Naive thymus-derived CD4-positive, alpha-beta T cell (primary cell): ENCODE measurements at regions not wholly inside any gene's neighbourhood (a gene's known extent, or its start where the extent isn't known, plus 50 kb on each side); places are given as distances from the start of the nearest gene placed in this dataset.

Experiments used
- ATAC-seq: fragments of 150-1000 bp; cut with Tn5 transposase; 2 replicates; pipeline ENCODE4 v1.10.0; 2021; ENCODE audit warnings: mild to moderate bottlenecking, moderate library complexity
- CTCF ChIA-PET: fragments of 350-600 bp; sonication (Branson Sonifier 250); formaldehyde crosslinking; loops from one replicate; lab custom pipeline; 2021; ENCODE audit warnings: antibody characterized with exemption; lab: Charles Lee
- POLR2A ChIA-PET: fragments of 350-600 bp; sonication (Branson Sonifier 250); formaldehyde crosslinking; loops from one replicate; lab custom pipeline; 2021; ENCODE audit warnings: antibody characterized with exemption, inconsistent platforms; lab: Charles Lee
- DNase-seq, 9 donors: peaks; one replicate each; pipeline versions ENCODE4 v3.0.0 to v3.0.0-alpha.2; 2020 to 2022; ENCODE audit warnings: mixed read lengths in 1 of 9
- H3K27ac ChIP-seq: one replicate; pipeline ENCODE4 v1.7.0; 2013; ENCODE audit warnings: mild to moderate bottlenecking, low read depth, low read length, moderate library complexity
- H3K27me3 ChIP-seq, 2 donors: one replicate each; pipeline ENCODE4 v1.7.0; 2013; ENCODE audit warnings: low read length in 2 of 2, mild to moderate bottlenecking in 2 of 2, moderate library complexity in 2 of 2; ENCODE audit not compliant: control insufficient read depth in 2 of 2, insufficient read depth in 2 of 2
- H3K36me3 ChIP-seq, 3 experiments: 1 replicate in 2 of 3; 2 replicates in 1 of 3; pipeline ENCODE4 v1.7.0; 2013; ENCODE audit warnings: low read length in 3 of 3, mild to moderate bottlenecking in 3 of 3, moderate library complexity in 1 of 3; ENCODE audit not compliant: insufficient read depth in 3 of 3, control insufficient read depth in 2 of 3
- H3K4me1 ChIP-seq, 2 donors: one replicate each; pipeline ENCODE4 v1.7.0; 2013; ENCODE audit warnings: low read length in 2 of 2, mild to moderate bottlenecking in 2 of 2, moderate library complexity in 1 of 2; ENCODE audit not compliant: control insufficient read depth in 2 of 2, insufficient read depth in 2 of 2
- H3K4me3 ChIP-seq: 2 replicates; pipeline ENCODE4 v1.7.0; 2013; ENCODE audit warnings: mild to moderate bottlenecking, low read length
- H3K9me3 ChIP-seq, 3 experiments: 1 replicate in 2 of 3; 2 replicates in 1 of 3; pipeline ENCODE4 v1.7.0; 2013; ENCODE audit warnings: low read length in 3 of 3; ENCODE audit not compliant: control insufficient read depth in 2 of 3
- H3K27ac Mint-ChIP-seq, 9 donors: one replicate each; pipeline ENCODE4 v1.8.0; 2020 to 2022; ENCODE audit warnings: mixed read lengths in 9 of 9, mild to moderate bottlenecking in 8 of 9, moderate library complexity in 5 of 9, inconsistent platforms in 2 of 9
- H3K27me3 Mint-ChIP-seq, 5 donors: one replicate each; pipeline ENCODE4 v1.8.0; 2021 to 2022; ENCODE audit warnings: mixed read lengths in 5 of 5, mild to moderate bottlenecking in 1 of 5
- H3K36me3 Mint-ChIP-seq, 5 donors: one replicate each; pipeline ENCODE4 v1.8.0; 2020 to 2022; ENCODE audit warnings: mixed read lengths in 5 of 5, mild to moderate bottlenecking in 3 of 5, inconsistent platforms in 1 of 5
- H3K4me1 Mint-ChIP-seq, 7 donors: one replicate each; pipeline ENCODE4 v1.8.0; 2020 to 2022; ENCODE audit warnings: mixed read lengths in 7 of 7, mild to moderate bottlenecking in 3 of 7, inconsistent platforms in 1 of 7
- H3K4me3 Mint-ChIP-seq, 10 donors: one replicate each; pipeline ENCODE4 v1.8.0; 2020 to 2022; ENCODE audit warnings: mild to moderate bottlenecking in 10 of 10, mixed read lengths in 10 of 10, moderate library complexity in 6 of 10, inconsistent platforms in 2 of 10
- H3K9me3 Mint-ChIP-seq, 11 donors: one replicate each; pipeline ENCODE4 v1.8.0; 2020 to 2022; ENCODE audit warnings: mixed read lengths in 11 of 11, mild to moderate bottlenecking in 4 of 11, inconsistent platforms in 1 of 11, moderate library complexity in 1 of 11
- intact Hi-C, 2 donors: fragments of 100-400 bp; cut with micrococcal nuclease; formaldehyde crosslinking; loops; one replicate each; pipeline ENCODE4 v1.15.1; 2023

GRCh38 chrX:36508042-36508441, 500.1 kb upstream of the FAM47C start:
- Mint-ChIP-seq H3K27me3 (no peaks in the 10 kb centered on the region), H3K4me3 (no peak overlapping the region), H3K9me3 (peaks cover 0 to 24% (median 4%) of the 10 kb centered on the region in 11 donors), H3K27ac (no peak overlapping the region), H3K36me3 (no peaks in the 10 kb centered on the region), H3K4me1 (no peaks in the 10 kb centered on the region)
- Histone ChIP-seq H3K27ac (no peak overlapping the region), H3K4me3 (no peak overlapping the region), H3K36me3 (no peaks in the 10 kb centered on the region), H3K27me3 (no peaks in the 10 kb centered on the region), H3K4me1 (no peaks in the 10 kb centered on the region), H3K9me3 (no peaks in the 10 kb centered on the region)
- ATAC-seq, result no peak
- ChIA-PET CTCF (no interaction called here), POLR2A (no interaction called here)
- intact Hi-C loops, result no loop called here
- no peak for DNase-seq

DNA sequence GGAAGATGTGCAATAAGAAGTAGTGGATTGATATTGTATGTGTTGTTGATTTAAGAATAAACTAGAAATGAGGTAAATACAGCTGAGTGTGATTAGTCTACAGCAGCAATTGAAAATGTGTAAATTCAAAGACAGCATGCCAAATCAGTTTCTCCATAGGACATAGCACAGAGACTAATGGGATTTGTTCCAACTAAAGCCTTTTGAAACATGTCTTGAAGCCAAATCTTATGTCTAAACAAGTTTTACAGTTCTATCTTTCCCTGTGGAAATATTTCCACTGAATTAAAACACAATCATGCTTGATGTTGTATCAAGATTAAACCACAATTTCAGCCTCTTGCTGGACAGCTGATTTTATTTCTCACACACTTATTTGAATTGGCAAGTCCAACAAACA, 497.4 kb upstream of the FAM47C start:
- Mint-ChIP-seq H3K27me3 (no peaks in the 10 kb centered on the region), H3K4me1 (no peaks in the 10 kb centered on the region), H3K4me3 (no peak overlapping the region), H3K36me3 (no peaks in the 10 kb centered on the region), H3K27ac (no peak overlapping the region), H3K9me3 (peaks cover 0 to 47% (median 10%) of the 10 kb centered on the region in 11 donors)
- no peaks in the 10 kb centered on the region for H3K9me3 ChIP-seq
- DNase-seq, result no peak
- no peaks in the 10 kb centered on the region for H3K27me3 ChIP-seq
- no peak for ATAC-seq
- intact Hi-C loops, result no loop called here
- H3K4me3 ChIP-seq, result no peak overlapping the region
- no peaks in the 10 kb centered on the region for H3K4me1 ChIP-seq
- H3K27ac ChIP-seq, result no peak overlapping the region
- POLR2A ChIA-PET, result no interaction called here
- no peaks in the 10 kb centered on the region for H3K36me3 ChIP-seq
- CTCF ChIA-PET, result no interaction called here

DNA sequence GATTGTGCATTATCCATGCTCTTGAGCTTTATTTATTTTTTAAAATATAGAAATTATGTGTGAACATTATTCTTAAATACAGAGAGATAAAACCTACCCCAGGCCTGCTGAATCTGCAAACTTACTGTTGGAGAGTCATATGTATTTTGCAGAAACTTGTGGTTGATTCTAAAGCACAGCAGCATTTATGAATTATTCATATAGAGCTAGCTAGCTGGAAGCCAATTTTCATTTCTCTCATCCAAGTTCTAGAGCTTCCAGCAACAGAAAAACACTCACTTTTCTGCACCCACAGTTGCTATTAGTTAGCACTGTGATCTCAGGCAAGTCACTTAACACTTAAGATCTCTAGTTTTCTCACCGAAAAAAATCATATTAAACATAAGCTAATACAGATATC, 479.5 kb upstream of the FAM47C start:
- no peaks in the 10 kb centered on the region for H3K27me3 ChIP-seq
- H3K4me3 ChIP-seq, result no peak overlapping the region
- H3K4me1 Mint-ChIP-seq, result no peaks in the 10 kb centered on the region
- peaks cover 0 to 5% (median 0%) of the 10 kb centered on the region in 11 donors for H3K9me3 Mint-ChIP-seq
- H3K27ac Mint-ChIP-seq, result no peak overlapping the region
- ATAC-seq (no peak), DNase-seq (no peak)
- no peak overlapping the region for H3K27ac ChIP-seq
- H3K4me3 Mint-ChIP-seq, result no peak overlapping the region
- H3K9me3 ChIP-seq, result no peaks in the 10 kb centered on the region
- H3K36me3 Mint-ChIP-seq, result no peaks in the 10 kb centered on the region
- no peaks in the 10 kb centered on the region for H3K36me3 ChIP-seq
- H3K27me3 Mint-ChIP-seq, result no peaks in the 10 kb centered on the region
- intact Hi-C loops, result no loop called here
- no peaks in the 10 kb centered on the region for H3K4me1 ChIP-seq
- CTCF ChIA-PET, result no interaction called here
- POLR2A ChIA-PET, result no interaction called here

DNA sequence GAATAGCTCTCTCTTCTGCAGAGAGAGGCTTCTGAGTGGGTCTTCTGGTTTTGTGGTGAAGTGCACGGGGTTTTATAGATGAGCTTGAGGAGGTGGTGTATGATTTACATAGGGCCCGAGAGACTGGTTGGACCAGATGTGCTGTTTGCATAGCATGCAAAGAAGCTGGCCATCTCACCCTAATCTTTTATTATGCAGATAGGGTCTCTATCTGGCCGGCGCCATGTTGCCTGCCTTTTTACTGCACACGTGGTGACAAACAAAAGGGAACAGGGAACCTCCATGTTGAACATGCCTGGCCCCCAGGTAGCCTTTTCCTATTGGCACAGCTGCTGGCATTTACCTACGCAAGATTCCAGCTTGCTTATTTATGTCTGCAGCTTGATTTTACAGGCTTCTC, 473.3 kb upstream of the FAM47C start:
- ChIA-PET POLR2A (no interaction called here), CTCF (no interaction called here)
- DNase-seq, result no peak
- Mint-ChIP-seq H3K36me3 (no peaks in the 10 kb centered on the region), H3K27me3 (no peaks in the 10 kb centered on the region), H3K4me3 (no peak overlapping the region), H3K9me3 (peaks cover 0 to 5% (median 0%) of the 10 kb centered on the region in 11 donors), H3K4me1 (no peaks in the 10 kb centered on the region), H3K27ac (no peak overlapping the region)
- no peaks in the 10 kb centered on the region for H3K36me3 ChIP-seq
- no peak overlapping the region for H3K27ac ChIP-seq
- H3K27me3 ChIP-seq, result no peaks in the 10 kb centered on the region
- no peak for ATAC-seq
- intact Hi-C loops, result no loop called here
- no peak overlapping the region for H3K4me3 ChIP-seq
- no peaks in the 10 kb centered on the region for H3K9me3 ChIP-seq
- no peaks in the 10 kb centered on the region for H3K4me1 ChIP-seq

GRCh38 chrX:36543499-36543898, 464.7 kb upstream of the FAM47C start:
- H3K27ac Mint-ChIP-seq, result no peak overlapping the region
- ChIA-PET CTCF (no interaction called here), POLR2A (no interaction called here)
- no peaks in the 10 kb centered on the region for H3K27me3 Mint-ChIP-seq
- peaks cover 0 to 6% (median 0%) of the 10 kb centered on the region in 11 donors for H3K9me3 Mint-ChIP-seq
- intact Hi-C loops, result no loop called here
- Histone ChIP-seq H3K36me3 (no peaks in the 10 kb centered on the region), H3K4me3 (no peak overlapping the region), H3K4me1 (no peaks in the 10 kb centered on the region), H3K27me3 (no peaks in the 10 kb centered on the region), H3K9me3 (no peaks in the 10 kb centered on the region), H3K27ac (no peak overlapping the region)
- no peaks in the 10 kb centered on the region for H3K4me1 Mint-ChIP-seq
- H3K36me3 Mint-ChIP-seq, result no peaks in the 10 kb centered on the region
- H3K4me3 Mint-ChIP-seq, result no peak overlapping the region
- ATAC-seq (no peak), DNase-seq (no peak)

- no peak overlapping the region for H3K4me3 ChIP-seq
- no peaks in the 10 kb centered on the region for H3K27me3 ChIP-seq
- POLR2A ChIA-PET, result no interaction called here
- H3K4me1 Mint-ChIP-seq, result no peaks in the 10 kb centered on the region
- DNase-seq, result no peak
- H3K9me3 Mint-ChIP-seq, result peaks cover 0 to 3% (median 0%) of the 10 kb centered on the region in 11 donors
- H3K9me3 ChIP-seq, result no peaks in the 10 kb centered on the region
- no peak overlapping the region for H3K4me3 Mint-ChIP-seq
- CTCF ChIA-PET, result no interaction called here
- no peaks in the 10 kb centered on the region for H3K4me1 ChIP-seq
- intact Hi-C loops, result no loop called here
- no peaks in the 10 kb centered on the region for H3K36me3 Mint-ChIP-seq
- H3K27me3 Mint-ChIP-seq, result no peaks in the 10 kb centered on the region
- no peaks in the 10 kb centered on the region for H3K36me3 ChIP-seq
- ATAC-seq, result no peak
- no peak overlapping the region for H3K27ac ChIP-seq
- H3K27ac Mint-ChIP-seq, result no peak overlapping the region
Observed at GRCh38 chrX:36562986-36563385, 445.2 kb upstream of the FAM47C start.

DNA sequence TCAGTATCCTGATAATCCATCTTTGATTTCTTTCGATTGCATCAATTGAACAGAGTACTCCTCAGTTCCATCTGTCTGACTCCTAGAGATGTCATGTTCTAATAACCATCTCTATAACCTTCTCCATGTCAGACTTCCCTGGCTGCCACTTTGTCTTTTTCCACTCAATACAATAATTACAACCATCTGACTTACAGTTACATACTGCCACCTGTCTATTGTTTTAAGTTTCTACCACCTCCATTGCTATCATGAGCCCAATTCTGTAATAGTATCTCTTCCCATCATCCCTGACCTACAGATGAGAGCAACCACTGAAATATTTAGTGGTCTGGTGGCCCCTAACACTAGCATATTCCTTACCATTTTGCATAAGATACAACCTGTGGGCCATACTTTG, 439.2 kb upstream of the FAM47C start:
- CTCF ChIA-PET, result no interaction called here
- H3K4me3 Mint-ChIP-seq, result no peak overlapping the region
- H3K27ac ChIP-seq, result no peak overlapping the region
- no peaks in the 10 kb centered on the region for H3K27me3 Mint-ChIP-seq
- no peak overlapping the region for H3K27ac Mint-ChIP-seq
- no peaks in the 10 kb centered on the region for H3K4me1 ChIP-seq
- no peaks in the 10 kb centered on the region for H3K9me3 Mint-ChIP-seq
- intact Hi-C loops, result no loop called here
- H3K36me3 ChIP-seq, result no peaks in the 10 kb centered on the region
- no peak overlapping the region for H3K4me3 ChIP-seq
- no peak for DNase-seq
- no peaks in the 10 kb centered on the region for H3K27me3 ChIP-seq
- H3K4me1 Mint-ChIP-seq, result no peaks in the 10 kb centered on the region
- POLR2A ChIA-PET, result no interaction called here
- no peak for ATAC-seq
- no peaks in the 10 kb centered on the region for H3K9me3 ChIP-seq
- no peaks in the 10 kb centered on the region for H3K36me3 Mint-ChIP-seq
